ENCODE measurements at regions not wholly inside any gene's neighbourhood (a gene's known extent, or its start where the extent isn't known, plus 50 kb on each side); places are given as distances from the start of the nearest gene placed in this dataset.

GRCh38 chr9:18163146-18163545 lies 310.8 kb upstream of the ADAMTSL1 start:
- ChIA-PET POLR2A (no interaction called here), SMC1A (ENCODE audit: uncharacterized antibody, unreplicated experiment) (no interaction called here), RAD21 (ENCODE audit: unreplicated experiment) (no interaction called here), CTCF (no interaction called here)
- no peak overlapping the region for H3K4me3 ChIP-seq
- H3K27me3 ChIP-seq (replicated peaks in 1 of 2; ENCODE audit: control insufficient read depth in 2 of 2, insufficient read depth in 2 of 2, low read length in 1 of 2): no peaks in the 10 kb centered on the region
- H3K27ac ChIP-seq (ENCODE audit: control insufficient read depth, insufficient read depth): no peak overlapping the region
- no peak overlapping the region for H3K4me2 ChIP-seq (ENCODE audit: control insufficient read depth, insufficient read depth)
- DNase-seq (ENCODE audit: low read depth, low spot score) (no peak), ATAC-seq (no peak), FAIRE-seq (no peak)
- 42% methylated on average over 1 of the region's 1 CpG for WGBS (ENCODE audit: insufficient coverage, insufficient replicate concordance, low lambda C conversion rate, missing lambda C conversion rate)
- intact Hi-C loops (cut with micrococcal nuclease; ENCODE audit: unreplicated experiment) (no loop called here), in situ Hi-C loops (cut with MboI) (no loop called here)
- H3K36me3 ChIP-seq (ENCODE audit: control insufficient read depth in 2 of 2, insufficient read depth in 2 of 2, low read length in 1 of 2): no peaks in the 10 kb centered on the region
- H2AFZ ChIP-seq (ENCODE audit: control insufficient read depth, low read depth, low read length): no peak overlapping the region
- BruUV-seq (replicated peaks): no TSS peak
- H3K9me3 ChIP-seq (replicated peaks; ENCODE audit: control insufficient read depth, insufficient read depth, low read length): no peaks in the 10 kb centered on the region
- no peaks in the 10 kb centered on the region for H4K20me1 ChIP-seq (ENCODE audit: control insufficient read depth, insufficient read depth)
- TF ChIP-seq TAF1 (IDR thresholded peaks at IDR 0.05; ENCODE audit: borderline replicate concordance, low read depth, low read length): no peak
- no peak for TF ChIP-seq RAD51 (IDR thresholded peaks at IDR 0.05)
- TF ChIP-seq CBFB (IDR thresholded peaks at IDR 0.05; ENCODE audit: low read depth): no peak
- TF ChIP-seq WRNIP1 (IDR thresholded peaks at IDR 0.05; ENCODE audit: borderline replicate concordance, low read depth, low read length): no peak
- no peak for TF ChIP-seq ZNF207 (IDR thresholded peaks at IDR 0.05; ENCODE audit: borderline replicate concordance)
- no peak for TF ChIP-seq RFX5 (IDR thresholded peaks at IDR 0.05; ENCODE audit: low read depth, low read length)
- TF ChIP-seq ZNF24 (IDR thresholded peaks at IDR 0.05): no peak
- TF ChIP-seq CBX5 (IDR thresholded peaks at IDR 0.05; ENCODE audit: low read depth): no peak
- no peak for TF ChIP-seq CHD1 (IDR thresholded peaks at IDR 0.05; ENCODE audit: low read depth, low read length)
- no peak for TF ChIP-seq FOS (IDR thresholded peaks at IDR 0.05; ENCODE audit: borderline replicate concordance, extremely low read depth, insufficient read length)
- no peak for TF ChIP-seq BHLHE40 (IDR thresholded peaks at IDR 0.05; ENCODE audit: borderline replicate concordance in 1 of 2, low read depth in 2 of 2, low read length in 1 of 2)
- TF ChIP-seq, protein P1, sequence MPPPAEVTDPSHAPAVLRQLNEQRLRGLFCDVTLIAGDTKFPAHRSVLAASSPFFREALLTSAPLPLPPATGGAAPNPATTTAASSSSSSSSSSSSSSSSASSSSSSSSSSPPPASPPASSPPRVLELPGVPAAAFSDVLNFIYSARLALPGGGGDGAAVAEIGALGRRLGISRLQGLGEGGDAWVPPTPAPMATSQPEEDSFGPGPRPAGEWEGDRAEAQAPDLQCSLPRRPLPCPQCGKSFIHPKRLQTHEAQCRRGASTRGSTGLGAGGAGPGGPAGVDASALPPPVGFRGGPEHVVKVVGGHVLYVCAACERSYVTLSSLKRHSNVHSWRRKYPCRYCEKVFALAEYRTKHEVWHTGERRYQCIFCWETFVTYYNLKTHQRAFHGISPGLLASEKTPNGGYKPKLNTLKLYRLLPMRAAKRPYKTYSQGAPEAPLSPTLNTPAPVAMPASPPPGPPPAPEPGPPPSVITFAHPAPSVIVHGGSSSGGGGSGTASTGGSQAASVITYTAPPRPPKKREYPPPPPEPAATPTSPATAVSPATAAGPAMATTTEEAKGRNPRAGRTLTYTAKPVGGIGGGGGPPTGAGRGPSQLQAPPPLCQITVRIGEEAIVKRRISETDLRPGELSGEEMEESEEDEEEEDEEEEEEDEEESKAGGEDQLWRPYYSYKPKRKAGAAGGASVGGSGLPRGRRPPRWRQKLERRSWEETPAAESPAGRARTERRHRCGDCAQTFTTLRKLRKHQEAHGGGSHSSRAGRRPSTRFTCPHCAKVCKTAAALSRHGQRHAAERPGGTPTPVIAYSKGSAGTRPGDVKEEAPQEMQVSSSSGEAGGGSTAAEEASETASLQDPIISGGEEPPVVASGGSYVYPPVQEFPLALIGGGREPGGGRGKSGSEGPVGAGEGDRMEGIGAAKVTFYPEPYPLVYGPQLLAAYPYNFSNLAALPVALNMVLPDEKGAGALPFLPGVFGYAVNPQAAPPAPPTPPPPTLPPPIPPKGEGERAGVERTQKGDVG (CRISPR knock-in tag; IDR thresholded peaks at IDR 0.05): no peak
- no peak for TF ChIP-seq SUPT20H (IDR thresholded peaks at IDR 0.05; ENCODE audit: borderline replicate concordance, control insufficient read depth, low read depth, low read length)
- TF ChIP-seq HCFC1 (IDR thresholded peaks at IDR 0.05; ENCODE audit: low read length): no peak
- no peaks in the 10 kb centered on the region for H3K4me1 ChIP-seq (ENCODE audit: control insufficient read depth, insufficient read depth, low read length)
- H3K79me2 ChIP-seq (ENCODE audit: control insufficient read depth, insufficient read depth, low read length): no peaks in the 10 kb centered on the region
- H3K9ac ChIP-seq (ENCODE audit: control insufficient read depth, insufficient read depth, low read length): no peak overlapping the region
